Fibroblast of upper back skin (primary cell): ENCODE measurements at regions not wholly inside any gene's neighbourhood (a gene's known extent, or its start where the extent isn't known, plus 50 kb on each side); places are given as distances from the start of the nearest gene placed in this dataset.

Experiments used
- DNase-seq: peaks from one replicate; pipeline ENCODE4 v3.0.0-alpha.2; 2013

GRCh38 chr7:42489299-42489698 is 252.3 kb upstream of the GLI3 start:
- DNase-seq, result no peak

GRCh38 chr7:42485301-42485766 is 248.3 kb upstream of the GLI3 start:
- no peak for DNase-seq

- no peak for DNase-seq
Measured at GRCh38 chr7:42483886-42484285, 246.9 kb upstream of the GLI3 start.

- DNase-seq, result peak; percentile 48
Measured at GRCh38 chr7:42479816-42480633, 243.0 kb upstream of the GLI3 start.

- DNase-seq, result no peak
Measured at GRCh38 chr7:42479452-42479815, 242.4 kb upstream of the GLI3 start.

- no peak for DNase-seq
Measured at GRCh38 chr7:42478717-42479116, 241.7 kb upstream of the GLI3 start.

GRCh38 chr7:42476255-42476654 is 239.2 kb upstream of the GLI3 start:
- no peak for DNase-seq

GRCh38 chr7:42475082-42475481 is 238.1 kb upstream of the GLI3 start:
- no peak for DNase-seq

- DNase-seq, result no peak
Measured at GRCh38 chr7:42473099-42473498, 236.1 kb upstream of the GLI3 start.

- no peak for DNase-seq
Measured at GRCh38 chr7:42471573-42472174, 234.7 kb upstream of the GLI3 start.

GRCh38 chr7:42469341-42469740 is 232.3 kb upstream of the GLI3 start:
- DNase-seq, result no peak

- peak; percentile 47 for DNase-seq
Measured at GRCh38 chr7:42468471-42468870, 231.5 kb upstream of the GLI3 start.

GRCh38 chr7:42461537-42461936 is 224.5 kb upstream of the GLI3 start:
- DNase-seq, result no peak

- peak; percentile 79 for DNase-seq
Measured at GRCh38 chr7:42460933-42461332, 223.9 kb upstream of the GLI3 start.

- DNase-seq, result no peak
Measured at GRCh38 chr7:42460148-42460547, 223.1 kb upstream of the GLI3 start.

GRCh38 chr7:42457663-42458062 is 220.7 kb upstream of the GLI3 start:
- DNase-seq, result peak; percentile 35

- DNase-seq, result peak; percentile 20
Measured at GRCh38 chr7:42456756-42457276, 219.8 kb upstream of the GLI3 start.

- no peak for DNase-seq
Measured at GRCh38 chr7:42456267-42456666, 219.3 kb upstream of the GLI3 start.

GRCh38 chr7:42453931-42454361 is 216.9 kb upstream of the GLI3 start:
- peak; percentile 91 for DNase-seq

- peak; percentile 84 for DNase-seq
Measured at GRCh38 chr7:42452356-42452755, 215.3 kb upstream of the GLI3 start.

- DNase-seq, result no peak
Measured at GRCh38 chr7:42449431-42449830, 212.4 kb upstream of the GLI3 start.

- DNase-seq, result no peak
Measured at GRCh38 chr7:42448901-42449300, 211.9 kb upstream of the GLI3 start.

- peak; percentile 44 for DNase-seq
Measured at GRCh38 chr7:42445691-42446090, 208.7 kb upstream of the GLI3 start.

- no peak for DNase-seq
Measured at GRCh38 chr7:42440951-42441350, 203.9 kb upstream of the GLI3 start.
